Activated T-cell treated with anti-CD3 and anti-CD28 coated beads for 48 hours (primary cell): ENCODE measurements at regions not wholly inside any gene's neighbourhood (a gene's known extent, or its start where the extent isn't known, plus 50 kb on each side); places are given as distances from the start of the nearest gene placed in this dataset.
"Not testable (repeated sequence)": the region's sequence is repeated elsewhere in the genome, so short reads cannot be mapped to it uniquely, and the experiment has no call there.

Experiments
- DNase-seq: peaks from one replicate; pipeline ENCODE4 v3.0.0-alpha.2; 2020; ENCODE audit warnings: low read depth

GRCh38 chr15:91414124-91414523 is 314.1 kb downstream of the SV2B start:
- no peak for DNase-seq

DNA sequence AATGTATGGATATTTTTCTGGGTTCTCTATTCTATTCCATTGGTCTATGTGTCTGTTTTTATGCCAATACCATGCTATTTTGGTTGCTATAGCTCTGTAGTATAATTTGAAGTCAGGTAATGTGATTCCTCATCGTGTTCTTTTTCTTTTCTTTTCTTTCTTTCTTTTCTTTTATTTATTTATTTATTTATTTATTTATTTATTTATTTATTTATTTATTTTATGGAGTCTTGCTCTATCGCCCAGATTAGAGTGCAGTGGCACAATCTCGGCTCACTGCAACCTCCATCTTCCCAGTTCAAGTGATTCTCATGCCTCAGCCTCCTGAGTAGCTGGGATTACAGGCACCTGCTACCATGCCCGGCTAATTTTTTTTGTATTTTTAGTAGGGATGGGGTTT is 315.2 kb downstream of the SV2B start:
- DNase-seq, result not testable (repeated sequence)

DNA sequence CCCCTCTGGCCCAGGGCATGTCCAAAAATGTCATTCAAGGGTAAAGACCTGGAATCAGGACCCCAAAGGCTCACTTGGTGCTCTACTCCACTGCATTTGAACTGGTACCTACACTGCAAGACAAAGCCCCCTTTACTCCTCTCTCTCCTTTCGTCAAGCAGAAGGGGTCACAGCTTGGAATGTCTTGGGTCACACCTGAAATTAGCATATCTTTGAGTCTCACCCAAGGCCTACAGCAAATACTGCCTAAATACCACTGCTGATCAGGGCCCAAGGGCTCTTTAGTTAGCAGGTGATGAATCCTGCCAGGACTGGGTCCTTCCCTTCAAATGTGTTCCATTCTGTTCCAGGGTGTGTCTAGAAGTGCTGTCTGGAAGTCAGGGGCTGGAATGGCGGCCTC is 320.6 kb downstream of the SV2B start:
- no peak for DNase-seq

GRCh38 chr15:91422797-91423196 is 322.7 kb downstream of the SV2B start:
- no peak for DNase-seq

- DNase-seq, result no peak
These were observed 323.9 kb downstream of the SV2B start for GRCh38 chr15:91424001-91424400.

- DNase-seq, result peak; percentile 9
These were observed 326.4 kb downstream of the SV2B start for GRCh38 chr15:91426412-91426811.

GRCh38 chr15:91429973-91430372 is 329.9 kb downstream of the SV2B start:
- no peak for DNase-seq

- no peak for DNase-seq
These were observed 331.1 kb downstream of the SV2B start for GRCh38 chr15:91431041-91431715.

DNA sequence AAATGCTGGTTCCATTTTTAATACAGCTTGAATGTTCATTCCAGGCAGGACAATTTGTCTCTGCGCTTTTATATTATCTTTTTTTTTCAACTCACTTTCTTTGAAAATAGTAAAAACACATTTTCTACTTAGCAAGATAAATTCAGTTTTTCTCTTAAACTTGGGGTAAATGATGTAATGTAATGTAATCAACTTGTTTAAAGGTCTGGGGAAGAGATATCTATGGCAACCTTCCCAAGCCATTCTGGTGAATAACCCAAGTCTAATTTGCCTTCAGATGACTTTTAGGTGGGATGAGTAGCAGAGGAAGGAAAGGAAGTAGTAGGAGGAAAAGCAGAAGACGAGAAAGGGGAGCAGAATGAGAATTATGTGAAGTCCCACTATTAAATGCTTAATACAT is 335.1 kb downstream of the SV2B start:
- no peak for DNase-seq

- no peak for DNase-seq
These were observed 344.6 kb downstream of the SV2B start for GRCh38 chr15:91444656-91445055.

GRCh38 chr15:91445695-91446228 is 345.7 kb downstream of the SV2B start:
- DNase-seq, result no peak

DNA sequence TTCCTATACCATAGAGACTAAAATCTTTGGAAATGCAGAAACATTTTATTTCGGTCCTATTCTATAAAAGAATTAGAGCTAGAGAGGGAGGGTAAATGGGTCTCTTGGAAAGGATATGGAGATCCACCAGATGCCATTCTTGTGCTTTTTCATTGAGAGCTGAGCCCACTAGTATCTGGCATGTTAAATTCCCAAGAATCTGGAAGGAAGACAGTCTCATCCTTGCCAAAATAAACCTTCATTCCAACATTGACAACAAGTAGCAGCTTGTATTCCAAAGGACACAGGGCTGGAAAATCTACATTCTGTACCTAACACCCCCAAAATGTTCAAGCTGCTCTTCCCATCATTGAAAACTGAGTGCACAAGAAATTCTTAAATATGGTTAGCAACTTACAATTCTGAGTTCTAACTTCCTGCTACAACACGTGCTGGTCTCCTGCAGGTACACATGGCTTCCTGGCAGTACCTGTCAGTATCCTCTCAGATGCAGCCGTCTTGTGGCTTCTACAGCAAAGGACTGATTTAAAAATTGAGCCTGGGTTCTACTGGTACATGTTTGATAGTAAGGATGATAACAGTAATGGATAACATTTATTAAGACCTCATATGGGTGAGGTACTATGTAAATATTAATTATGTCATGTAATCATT is 348.1 kb downstream of the SV2B start:
- no peak for DNase-seq

- DNase-seq, result not testable (repeated sequence)
These were observed 353.3 kb downstream of the SV2B start for GRCh38 chr15:91453376-91453775.

- DNase-seq, result no peak
These were observed 356.2 kb downstream of the SV2B start for GRCh38 chr15:91456251-91456718.

- no peak for DNase-seq
These were observed 356.9 kb downstream of the SV2B start for GRCh38 chr15:91456921-91457320.

- no peak for DNase-seq
These were observed 361.3 kb downstream of the SV2B start for GRCh38 chr15:91461377-91461776.

DNA sequence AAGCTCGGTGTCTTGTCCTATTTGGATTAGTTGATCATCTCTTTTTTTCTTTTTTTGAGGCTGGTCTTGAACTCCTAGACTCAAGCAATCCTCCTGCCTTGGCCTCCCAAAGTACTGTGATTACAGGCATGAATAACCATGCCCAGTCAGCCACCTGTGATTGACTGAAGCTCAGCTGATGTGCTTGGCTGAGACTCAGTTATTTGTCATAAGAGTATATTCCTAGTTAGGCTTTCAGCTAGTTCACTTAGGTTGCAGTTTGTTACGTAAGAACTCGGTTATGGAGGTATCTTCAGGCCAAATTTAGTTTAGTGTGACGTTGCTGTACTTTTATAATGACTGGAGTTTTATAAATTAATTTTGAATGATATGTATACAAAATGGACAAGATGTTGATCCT is 365.0 kb downstream of the SV2B start:
- DNase-seq, result no peak

- DNase-seq, result no peak
These were observed 365.6 kb downstream of the SV2B start for GRCh38 chr15:91465696-91466095.

DNA sequence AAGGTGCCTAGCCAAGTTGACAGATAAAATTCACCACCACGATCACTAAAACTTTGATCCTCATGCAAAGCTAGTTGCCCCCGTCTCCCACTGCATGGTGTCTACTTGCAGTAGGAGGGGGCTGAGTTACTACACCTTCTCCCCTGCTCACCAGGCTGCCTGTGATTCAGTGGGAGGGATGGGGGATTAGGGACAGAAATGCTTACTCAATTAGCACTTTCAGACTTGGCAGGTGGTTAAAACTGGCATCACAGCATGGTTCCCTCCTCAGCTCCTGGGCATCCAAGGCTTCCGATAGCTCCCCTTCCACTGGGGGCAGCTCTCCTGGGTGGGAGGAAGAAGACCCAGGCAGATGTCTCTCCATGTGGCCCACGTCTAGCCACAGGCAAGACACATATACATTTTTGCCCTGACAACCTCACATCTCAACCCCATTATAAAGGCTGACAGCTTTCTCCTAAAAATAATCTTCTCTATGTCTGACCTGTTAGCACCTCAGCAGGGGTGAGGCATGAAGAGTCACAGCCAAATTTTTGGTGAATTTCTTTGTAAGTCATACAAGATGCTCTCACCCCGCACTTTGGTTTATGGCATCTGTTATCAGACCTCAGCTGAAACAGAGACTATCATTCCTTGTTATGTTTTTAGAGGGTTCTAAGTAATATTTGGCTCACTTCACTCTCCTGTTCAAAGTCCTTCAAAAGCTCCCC is 369.0 kb downstream of the SV2B start:
- no peak for DNase-seq

- DNase-seq, result peak; percentile 60
These were observed 369.8 kb downstream of the SV2B start for GRCh38 chr15:91469632-91470567.

GRCh38 chr15:91471468-91471867 is 371.4 kb downstream of the SV2B start:
- no peak for DNase-seq

DNA sequence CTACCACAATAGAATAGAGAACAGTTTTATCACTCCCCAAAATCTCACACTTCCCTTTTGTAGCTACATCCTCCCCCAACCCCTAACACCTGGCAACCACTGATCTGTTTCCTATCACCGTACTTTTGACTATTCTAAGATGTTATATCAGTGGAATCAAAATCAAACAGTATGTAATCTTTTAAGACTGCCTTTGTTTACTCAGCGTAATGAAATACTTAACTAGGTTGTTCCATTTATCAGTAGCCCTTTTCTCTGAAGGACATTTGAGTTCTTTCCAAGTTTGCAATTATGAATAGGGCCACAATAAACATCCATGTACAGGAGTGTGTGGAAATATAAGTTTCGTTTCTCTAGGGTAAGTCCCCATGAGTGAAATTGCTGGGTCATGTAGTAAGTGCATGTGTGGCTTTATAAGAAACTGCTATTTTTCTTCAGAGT is 372.3 kb downstream of the SV2B start:
- no peak for DNase-seq
